Stimulated activated memory B cell treated with anti-CD40 and anti-IgM and Interleukin-4, amounts not matched to agents 10 μg/mL and 1 μg/mL and 100 μg/mL, for 72 hours (primary cell): ENCODE measurements at regions not wholly inside any gene's neighbourhood (a gene's known extent, or its start where the extent isn't known, plus 50 kb on each side); places are given as distances from the start of the nearest gene placed in this dataset.

ENCODE experiments used
- ATAC-seq: fragments of 150-1000 bp; cut with Tn5 transposase; 2 replicates; pipeline ENCODE4 v1.10.0; 2021
- H3K27ac Mint-ChIP-seq: one replicate; pipeline ENCODE4 v1.8.0; 2022; ENCODE audit warnings: mild to moderate bottlenecking, mixed read lengths
- H3K27me3 Mint-ChIP-seq: one replicate; pipeline ENCODE4 v1.8.0; 2022; ENCODE audit warnings: mixed read lengths
- H3K36me3 Mint-ChIP-seq: one replicate; pipeline ENCODE4 v1.8.0; 2022; ENCODE audit warnings: mixed read lengths
- H3K4me1 Mint-ChIP-seq: one replicate; pipeline ENCODE4 v1.8.0; 2022; ENCODE audit warnings: mixed read lengths
- H3K4me3 Mint-ChIP-seq: one replicate; pipeline ENCODE4 v1.8.0; 2022; ENCODE audit warnings: mild to moderate bottlenecking, moderate library complexity, mixed read lengths
- H3K9me3 Mint-ChIP-seq: one replicate; pipeline ENCODE4 v1.8.0; 2022; ENCODE audit warnings: mixed read lengths

- Mint-ChIP-seq H3K4me1 (no peaks in the 10 kb centered on the region), H3K27ac (no peak overlapping the region), H3K27me3 (no peaks in the 10 kb centered on the region), H3K4me3 (no peak overlapping the region), H3K36me3 (peaks cover 16% of the 10 kb centered on the region), H3K9me3 (peaks cover 3% of the 10 kb centered on the region)
- no peak for ATAC-seq
Observed at GRCh38 chr6:113607821-113608545, 249.2 kb upstream of the MARCKS start.

- no peak overlapping the region for H3K27ac Mint-ChIP-seq
- peaks cover 29% of the 10 kb centered on the region for H3K36me3 Mint-ChIP-seq
- no peak for ATAC-seq
- peaks cover 8% of the 10 kb centered on the region for H3K4me1 Mint-ChIP-seq
- H3K4me3 Mint-ChIP-seq, result no peak overlapping the region
- peaks cover 6% of the 10 kb centered on the region for H3K9me3 Mint-ChIP-seq
- no peaks in the 10 kb centered on the region for H3K27me3 Mint-ChIP-seq
Observed at GRCh38 chr6:113610377-113610988, 246.7 kb upstream of the MARCKS start.

GRCh38 chr6:113616701-113617274, 240.4 kb upstream of the MARCKS start:
- ATAC-seq, result no peak
- H3K9me3 Mint-ChIP-seq, result peaks cover 6% of the 10 kb centered on the region
- peaks cover 20% of the 10 kb centered on the region for H3K36me3 Mint-ChIP-seq
- H3K4me1 Mint-ChIP-seq, result peaks cover 12% of the 10 kb centered on the region
- no peak overlapping the region for H3K4me3 Mint-ChIP-seq
- H3K27ac Mint-ChIP-seq, result no peak overlapping the region
- H3K27me3 Mint-ChIP-seq, result no peaks in the 10 kb centered on the region

DNA sequence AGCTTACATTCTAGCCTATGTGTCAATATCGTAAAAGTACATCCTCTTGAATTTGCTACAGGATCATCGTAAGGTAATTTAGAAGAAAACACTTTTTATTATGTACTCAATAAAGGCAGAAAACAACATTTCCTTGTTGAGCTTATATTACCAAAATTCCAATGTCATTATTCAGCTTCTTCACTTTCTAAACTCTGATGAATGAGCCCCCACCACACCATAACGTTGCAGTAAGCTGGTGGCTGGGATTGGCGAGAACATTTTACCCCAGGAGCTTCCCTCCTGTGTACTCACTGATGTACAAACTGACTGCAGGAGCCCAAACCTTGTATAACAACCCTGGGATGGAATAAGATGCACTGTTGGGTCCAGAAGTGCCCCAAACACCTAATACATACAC, 238.1 kb upstream of the MARCKS start:
- no peak overlapping the region for H3K27ac Mint-ChIP-seq
- ATAC-seq, result no peak

DNA sequence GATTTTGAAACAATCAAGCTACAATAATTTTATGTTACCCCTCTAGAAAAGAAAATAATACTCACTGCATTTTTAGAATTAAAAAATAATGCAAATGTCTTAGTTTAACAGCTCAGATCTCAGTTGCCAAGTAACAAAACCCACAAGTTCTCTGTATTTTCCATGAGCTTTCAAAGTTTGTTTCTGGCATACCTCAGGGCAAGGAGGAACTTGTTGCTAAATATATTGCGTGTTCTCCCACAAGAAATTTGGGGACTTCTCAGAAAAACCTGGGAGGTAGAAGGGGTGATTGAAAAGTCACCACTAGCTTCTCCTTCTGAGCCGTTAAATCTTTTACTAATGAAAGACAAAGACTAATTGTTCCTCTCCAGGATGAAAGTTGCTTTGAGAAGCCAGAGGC, 236.8 kb upstream of the MARCKS start:
- no peaks in the 10 kb centered on the region for H3K27me3 Mint-ChIP-seq
- H3K36me3 Mint-ChIP-seq, result peaks cover 14% of the 10 kb centered on the region
- no peak for ATAC-seq
- no peaks in the 10 kb centered on the region for H3K9me3 Mint-ChIP-seq
- peaks cover 28% of the 10 kb centered on the region for H3K4me1 Mint-ChIP-seq
- H3K4me3 Mint-ChIP-seq, result no peak overlapping the region
- peak overlapping the region; percentile 1 for H3K27ac Mint-ChIP-seq

More for the DNA sequence above, 238.1 kb upstream of the MARCKS start:
- Mint-ChIP-seq H3K4me1 (peaks cover 30% of the 10 kb centered on the region), H3K36me3 (peaks cover 20% of the 10 kb centered on the region), H3K27me3 (no peaks in the 10 kb centered on the region), H3K4me3 (no peak overlapping the region), H3K9me3 (no peaks in the 10 kb centered on the region)

- Mint-ChIP-seq H3K9me3 (no peaks in the 10 kb centered on the region), H3K27me3 (no peaks in the 10 kb centered on the region), H3K4me3 (no peak overlapping the region), H3K4me1 (peaks cover 45% of the 10 kb centered on the region), H3K36me3 (peaks cover 14% of the 10 kb centered on the region), H3K27ac (no peak overlapping the region)
- no peak for ATAC-seq
Observed at GRCh38 chr6:113622254-113622653, 234.9 kb upstream of the MARCKS start.

DNA sequence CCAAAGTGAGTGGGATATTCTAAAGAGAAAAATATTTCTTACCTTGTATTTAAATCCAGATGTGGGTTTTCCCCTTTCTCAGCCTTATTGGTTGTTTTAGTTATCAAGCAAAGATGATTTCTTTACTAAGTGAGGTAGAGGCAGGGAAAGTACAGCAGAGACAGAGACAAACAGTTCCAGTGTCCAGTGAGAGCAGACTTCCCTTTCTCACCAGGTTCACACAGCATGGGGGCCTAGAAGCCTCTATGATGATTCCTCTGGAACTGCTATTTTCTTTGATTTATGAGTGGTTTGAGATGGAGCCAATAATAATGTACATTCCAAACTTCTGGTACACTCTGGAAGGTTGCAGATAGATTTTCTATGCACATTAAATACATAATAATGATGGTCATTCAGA, 234.0 kb upstream of the MARCKS start:
- no peaks in the 10 kb centered on the region for H3K9me3 Mint-ChIP-seq
- H3K4me3 Mint-ChIP-seq, result no peak overlapping the region
- no peaks in the 10 kb centered on the region for H3K27me3 Mint-ChIP-seq
- no peak for ATAC-seq
- H3K4me1 Mint-ChIP-seq, result peaks cover 53% of the 10 kb centered on the region
- H3K36me3 Mint-ChIP-seq, result peaks cover 14% of the 10 kb centered on the region
- peak overlapping the region; percentile 28 for H3K27ac Mint-ChIP-seq

DNA sequence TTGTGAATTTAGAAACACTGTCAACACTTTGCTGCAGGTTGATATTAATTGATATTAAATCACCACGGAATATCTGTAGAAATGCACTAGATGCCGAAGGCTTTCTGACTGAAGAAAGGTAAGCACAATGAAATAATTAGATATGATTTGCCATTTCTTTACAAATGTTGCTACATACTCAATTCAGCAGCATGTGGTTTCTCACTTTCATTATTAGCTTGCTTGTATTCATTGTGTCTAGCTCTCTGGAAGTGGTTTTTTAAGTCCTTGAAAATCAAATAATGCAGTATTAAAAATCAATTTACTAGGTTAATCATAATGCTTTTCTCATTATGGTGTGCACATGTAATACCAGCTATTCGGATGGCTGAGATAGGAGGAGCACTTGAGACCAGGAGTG, 231.3 kb upstream of the MARCKS start:
- Mint-ChIP-seq H3K9me3 (no peaks in the 10 kb centered on the region), H3K4me3 (peak overlapping the region; percentile 25), H3K27me3 (no peaks in the 10 kb centered on the region), H3K4me1 (peaks cover 73% of the 10 kb centered on the region), H3K27ac (peak overlapping the region; percentile 41), H3K36me3 (peaks cover 14% of the 10 kb centered on the region)
- no peak for ATAC-seq

- H3K27ac Mint-ChIP-seq, result peak overlapping the region; percentile 86
- no peaks in the 10 kb centered on the region for H3K27me3 Mint-ChIP-seq
- ATAC-seq, result no peak
- no peak overlapping the region for H3K4me3 Mint-ChIP-seq
- peaks cover 14% of the 10 kb centered on the region for H3K36me3 Mint-ChIP-seq
- no peaks in the 10 kb centered on the region for H3K9me3 Mint-ChIP-seq
- peaks cover 78% of the 10 kb centered on the region for H3K4me1 Mint-ChIP-seq
Observed at GRCh38 chr6:113626475-113626874, 230.7 kb upstream of the MARCKS start.

DNA sequence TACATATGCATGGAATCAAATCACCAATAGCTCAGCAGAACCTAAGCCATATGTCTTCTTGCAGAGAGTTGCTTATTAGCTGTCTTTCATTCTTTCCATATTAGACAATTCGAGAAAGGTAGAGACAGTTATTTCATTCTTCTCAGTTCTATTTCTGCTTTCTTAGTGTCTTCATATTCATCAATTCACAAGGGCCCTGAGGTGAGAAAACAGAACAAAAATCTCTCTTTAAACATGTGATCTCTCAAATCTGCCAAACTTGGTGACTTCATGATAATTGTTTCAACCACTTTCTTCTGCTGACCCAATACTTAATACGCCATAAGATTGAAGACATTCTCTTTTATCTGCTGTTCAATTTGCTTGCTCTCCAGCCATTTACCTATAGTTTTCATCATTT, 229.7 kb upstream of the MARCKS start:
- H3K4me1 Mint-ChIP-seq, result peaks cover 82% of the 10 kb centered on the region
- H3K27me3 Mint-ChIP-seq, result no peaks in the 10 kb centered on the region
- no peak overlapping the region for H3K4me3 Mint-ChIP-seq
- H3K9me3 Mint-ChIP-seq, result no peaks in the 10 kb centered on the region
- H3K36me3 Mint-ChIP-seq, result peaks cover 6% of the 10 kb centered on the region
- no peak for ATAC-seq
- H3K27ac Mint-ChIP-seq, result peak overlapping the region; percentile 86

DNA sequence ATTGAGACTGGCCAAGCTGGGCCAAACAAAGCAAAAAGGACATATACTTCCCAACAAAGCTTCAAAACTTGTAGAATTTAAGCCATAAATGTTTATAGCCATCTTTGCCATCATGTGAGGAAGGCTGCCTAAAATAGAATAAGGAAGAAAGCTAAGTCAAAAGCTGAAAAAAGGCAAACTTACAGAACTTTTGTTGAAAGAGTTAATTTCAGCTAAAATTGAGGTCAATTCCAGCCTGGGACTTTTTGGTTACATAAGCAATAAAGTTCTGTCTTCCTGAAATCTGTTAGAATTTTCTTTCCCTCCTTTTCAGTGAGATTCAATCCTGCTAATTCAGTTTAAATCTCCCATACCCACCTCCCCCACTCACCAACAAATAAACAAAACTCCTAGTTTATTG, 227.9 kb upstream of the MARCKS start:
- no peak for ATAC-seq
- Mint-ChIP-seq H3K4me1 (peaks cover 76% of the 10 kb centered on the region), H3K36me3 (no peaks in the 10 kb centered on the region), H3K9me3 (no peaks in the 10 kb centered on the region), H3K27me3 (no peaks in the 10 kb centered on the region), H3K27ac (peak overlapping the region; percentile 86), H3K4me3 (no peak overlapping the region)

- Mint-ChIP-seq H3K9me3 (no peaks in the 10 kb centered on the region), H3K36me3 (no peaks in the 10 kb centered on the region), H3K4me3 (peak overlapping the region; percentile 86), H3K4me1 (peaks cover 85% of the 10 kb centered on the region), H3K27ac (peak overlapping the region; percentile 93), H3K27me3 (no peaks in the 10 kb centered on the region)
- no peak for ATAC-seq
Observed at GRCh38 chr6:113629975-113630737, 227.0 kb upstream of the MARCKS start.

- Mint-ChIP-seq H3K27ac (peak overlapping the region; percentile 93), H3K27me3 (no peaks in the 10 kb centered on the region), H3K36me3 (no peaks in the 10 kb centered on the region), H3K4me1 (peaks cover 82% of the 10 kb centered on the region), H3K9me3 (no peaks in the 10 kb centered on the region), H3K4me3 (peak overlapping the region; percentile 86)
- peak; percentile 88 for ATAC-seq
Observed at GRCh38 chr6:113630738-113631535, 226.2 kb upstream of the MARCKS start.

DNA sequence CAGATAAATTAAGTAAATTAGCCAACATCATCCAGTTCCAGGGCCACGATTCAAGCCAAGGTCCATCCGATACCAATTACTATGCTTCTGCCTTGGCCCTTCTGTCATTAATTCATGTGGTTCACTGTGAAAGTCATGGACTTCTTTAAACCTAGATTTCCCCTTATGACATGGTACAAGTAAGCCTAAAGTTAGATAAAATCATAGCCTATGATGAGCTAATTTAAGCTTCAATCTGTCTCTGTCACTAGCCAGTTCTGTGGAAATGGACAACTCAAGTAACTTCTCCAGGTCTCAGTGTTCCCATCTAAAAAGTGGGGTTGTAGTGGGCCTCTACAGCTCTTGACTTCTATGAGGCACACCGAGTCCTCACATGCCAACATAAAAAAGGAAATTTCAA, 225.5 kb upstream of the MARCKS start:
- peak overlapping the region; percentile 86 for H3K4me3 Mint-ChIP-seq
- no peak for ATAC-seq
- H3K9me3 Mint-ChIP-seq, result no peaks in the 10 kb centered on the region
- peaks cover 83% of the 10 kb centered on the region for H3K4me1 Mint-ChIP-seq
- no peaks in the 10 kb centered on the region for H3K27me3 Mint-ChIP-seq
- H3K27ac Mint-ChIP-seq, result peak overlapping the region; percentile 93
- no peaks in the 10 kb centered on the region for H3K36me3 Mint-ChIP-seq
